ENCODE measurements at regions not wholly inside any gene's neighbourhood (a gene's known extent, or its start where the extent isn't known, plus 50 kb on each side); places are given as distances from the start of the nearest gene placed in this dataset.
"Not testable (repeated sequence)": the region's sequence is repeated elsewhere in the genome, so short reads cannot be mapped to it uniquely, and the experiment has no call there.

- TF ChIP-seq CTCF (IDR thresholded peaks at IDR 0.05; ENCODE audit: insufficient read depth, low read length, poor library complexity, severe bottlenecking); EZH2phosphoT487 (conservative IDR thresholded peaks at IDR 0.05; ENCODE audit: low read length): not testable (repeated sequence)
Observed at GRCh38 chr9:65454666-65455065, 169.7 kb upstream of the FOXD4L5 start.
